HepG2 (cell line): ENCODE measurements at regions not wholly inside any gene's neighbourhood (a gene's known extent, or its start where the extent isn't known, plus 50 kb on each side); places are given as distances from the start of the nearest gene placed in this dataset.

Source experiments
- ATAC-seq: fragments of 200-7000 bp; cut with Tn5 transposase; 3 replicates; pipeline ENCODE4 v1.9.1; 2020; ENCODE audit warnings: mild to moderate bottlenecking, moderate library complexity
- BruUV-seq: library from RNA; stranded (reverse); fragments of 400-500 nt; replicated peaks from 2 replicates; lab custom pipeline; 2021; lab: Mats Ljungman, UMichigan
- CTCF ChIA-PET: fragments of 300-600 bp; formaldehyde crosslinking; extraction: SDS; loops from one replicate; lab custom pipeline; 2021; ENCODE audit warnings: low total read pairs, inconsistent platforms, low intra/inter-chr PET ratio; lab: Yijun Ruan, JAX
- POLR2A ChIA-PET: fragments of 350-600 bp; sonication (Branson Sonifier 250); formaldehyde crosslinking; loops from one replicate; lab custom pipeline; 2020; ENCODE audit warnings: antibody characterized with exemption, inconsistent platforms; lab: Yijun Ruan, JAX
- DNase-seq: peaks from one replicate; pipeline ENCODE4 v3.0.0-alpha.2; 2015; ENCODE audit warnings: low spot score
- FAIRE-seq: peaks from 3 replicates; lab custom pipeline; 2011; peaks lifted over from hg19 to GRCh38; lab: Jason Lieb, UNC
- H2AFZ ChIP-seq: one replicate; pipeline ENCODE4 v1.6.1; 2011; ENCODE audit warnings: low read length, inconsistent platforms
- H3K27ac ChIP-seq: fragments of 300-600 bp; 3 replicates; pipeline ENCODE4 v1.8.0; 2011; ENCODE audit warnings: mixed run types, mild to moderate bottlenecking, mixed read lengths, low read length, inconsistent platforms; ENCODE audit not compliant: insufficient read depth; ENCODE audit errors: extremely low read length
- H3K27me3 ChIP-seq, 2 experiments: fragments of 200-600 bp in 1 of 2; 2 replicates in 1 of 2; 3 replicates in 1 of 2; pipeline versions ENCODE4 v1.6.0 to v1.8.0; 2011; ENCODE audit warnings: low read length in 2 of 2, mild to moderate bottlenecking in 2 of 2, moderate library complexity in 2 of 2, inconsistent platforms in 1 of 2; ENCODE audit not compliant: insufficient read depth in 2 of 2, control insufficient read depth in 1 of 2
- H3K36me3 ChIP-seq, 2 experiments: fragments of 200-600 bp in 1 of 2; replicated peaks in 1 of 2; 2 replicates in 1 of 2; 3 replicates in 1 of 2; pipeline versions ENCODE4 v1.5.1 to v1.8.0; 2011; ENCODE audit warnings: low read length in 2 of 2, inconsistent platforms in 1 of 2; ENCODE audit not compliant: insufficient read depth in 2 of 2, control insufficient read depth in 1 of 2
- H3K4me1 ChIP-seq: 2 replicates; pipeline ENCODE4 v1.5.1; 2012; ENCODE audit warnings: low read length, inconsistent platforms; ENCODE audit not compliant: insufficient read depth
- H3K4me2 ChIP-seq: 2 replicates; pipeline ENCODE4 v1.6.0; 2011; ENCODE audit warnings: low read depth, low read length, inconsistent platforms
- H3K4me3 ChIP-seq, 3 experiments: fragments of 200-600 bp in 1 of 3; sonication (generic), shearing (Covaris generic) in 1 of 3; replicated peaks in 1 of 3; 2 replicates each; pipeline ENCODE4 v1.5.1; 2011 to 2016; ENCODE audit warnings: low read length in 3 of 3, inconsistent platforms in 2 of 3, low read depth in 2 of 3, mild to moderate bottlenecking in 2 of 3, control low read depth in 1 of 3, mixed read lengths in 1 of 3; ENCODE audit not compliant: insufficient read depth in 1 of 3
- H3K79me2 ChIP-seq: one replicate; pipeline ENCODE4 v1.6.1; 2011; ENCODE audit warnings: low read length, inconsistent platforms; ENCODE audit not compliant: insufficient read depth
- H3K9ac ChIP-seq: 2 replicates; pipeline ENCODE4 v1.6.0; 2011; ENCODE audit warnings: mild to moderate bottlenecking, low read depth, low read length, inconsistent platforms; ENCODE audit not compliant: insufficient read depth
- H3K9me3 ChIP-seq: 2 replicates; pipeline ENCODE4 v1.5.1; 2012; ENCODE audit warnings: mild to moderate bottlenecking, low read length
- H4K20me1 ChIP-seq: 2 replicates; pipeline ENCODE4 v1.6.0; 2011; ENCODE audit warnings: inconsistent platforms, mild to moderate bottlenecking, low read length, moderate library complexity; ENCODE audit not compliant: insufficient read depth
- FOXO4 ChIP-seq: sonication (generic); formaldehyde crosslinking; conservative IDR thresholded peaks from 2 replicates; pipeline ENCODE4 v1.8.1; 2023; ENCODE audit warnings: missing genetic modification reagents
- FOXP4 ChIP-seq: sonication (generic); formaldehyde crosslinking; IDR thresholded peaks from 2 replicates; pipeline ENCODE4 v1.4.0; 2020; ENCODE audit warnings: missing genetic modification reagents
- ZBTB33 ChIP-seq: sonication (generic); formaldehyde crosslinking; IDR thresholded peaks from 2 replicates; pipeline ENCODE4 v1.4.0; 2020; ENCODE audit warnings: missing genetic modification reagents
- ZNF282 ChIP-seq: fragments of 450-650 bp; IDR thresholded peaks from 2 replicates; pipeline ENCODE4 v1.6.1; 2018; ENCODE audit not compliant: partially characterized antibody
- ZNF7 ChIP-seq: IDR thresholded peaks from 2 replicates; pipeline ENCODE4 v1.6.1; 2016; ENCODE audit warnings: missing biosample characterization, missing genetic modification reagents
- WGBS: methylation state at CpG from one replicate; pipeline ENCODE4 v1.1.6; 2017; ENCODE audit warnings: low lambda C conversion rate; 5-methylcytosine and 5-hydroxymethylcytosine counted together
- in situ Hi-C: cut with HindIII; loops from 2 replicates; pipeline ENCODE4 v1.10.0; 2017; ENCODE audit warnings: low pct_unique_long_range_greater_than_20kb; ENCODE audit not compliant: extremely low pct_ligation_motif_present
- intact Hi-C: fragments of 100-400 bp; cut with micrococcal nuclease; formaldehyde crosslinking; loops from one replicate; pipeline ENCODE4 v1.10.0; 2022; ENCODE audit not compliant: unreplicated experiment

GRCh38 chr1:194076646-194077045 lies 890.2 kb upstream of the B3GALT2 start:
- H3K4me1 ChIP-seq: no peaks in the 10 kb centered on the region
- FAIRE-seq (no peak), ATAC-seq (no peak), DNase-seq (no peak)
- H3K36me3 ChIP-seq: no peaks in the 10 kb centered on the region
- intact Hi-C loops: no loop called here
- no peak overlapping the region for H3K9ac ChIP-seq
- in situ Hi-C loops: no loop called here
- no peak overlapping the region for H3K4me2 ChIP-seq
- H4K20me1 ChIP-seq: no peaks in the 10 kb centered on the region
- H3K4me3 ChIP-seq: no peak overlapping the region
- H3K27me3 ChIP-seq: no peaks in the 10 kb centered on the region
- H3K9me3 ChIP-seq: no peaks in the 10 kb centered on the region
- no peak overlapping the region for H2AFZ ChIP-seq
- TF ChIP-seq FOXP4 (CRISPR knock-in tag) (no peak), ZNF7 (CRISPR knock-in tag) (no peak), FOXO4 (CRISPR knock-in tag) (no peak), ZBTB33 (CRISPR knock-in tag) (no peak), ZNF282 (no peak)
- ChIA-PET CTCF (no interaction called here), POLR2A (no interaction called here)
- no TSS peak for BruUV-seq
- WGBS: 6% methylated on average over 1 of the region's 1 CpG
- H3K79me2 ChIP-seq: no peaks in the 10 kb centered on the region
- H3K27ac ChIP-seq: no peak overlapping the region
